Ecto neural progenitor cell (in vitro differentiated cells): ENCODE measurements at regions not wholly inside any gene's neighbourhood (a gene's known extent, or its start where the extent isn't known, plus 50 kb on each side); places are given as distances from the start of the nearest gene placed in this dataset.
"Not testable (repeated sequence)": the region's sequence is repeated elsewhere in the genome, so short reads cannot be mapped to it uniquely, and the experiment has no call there.

Experiments used
- DNase-seq: peaks from one replicate; pipeline ENCODE4 v3.0.0-alpha.2; 2018; ENCODE audit warnings: low spot score

DNA sequence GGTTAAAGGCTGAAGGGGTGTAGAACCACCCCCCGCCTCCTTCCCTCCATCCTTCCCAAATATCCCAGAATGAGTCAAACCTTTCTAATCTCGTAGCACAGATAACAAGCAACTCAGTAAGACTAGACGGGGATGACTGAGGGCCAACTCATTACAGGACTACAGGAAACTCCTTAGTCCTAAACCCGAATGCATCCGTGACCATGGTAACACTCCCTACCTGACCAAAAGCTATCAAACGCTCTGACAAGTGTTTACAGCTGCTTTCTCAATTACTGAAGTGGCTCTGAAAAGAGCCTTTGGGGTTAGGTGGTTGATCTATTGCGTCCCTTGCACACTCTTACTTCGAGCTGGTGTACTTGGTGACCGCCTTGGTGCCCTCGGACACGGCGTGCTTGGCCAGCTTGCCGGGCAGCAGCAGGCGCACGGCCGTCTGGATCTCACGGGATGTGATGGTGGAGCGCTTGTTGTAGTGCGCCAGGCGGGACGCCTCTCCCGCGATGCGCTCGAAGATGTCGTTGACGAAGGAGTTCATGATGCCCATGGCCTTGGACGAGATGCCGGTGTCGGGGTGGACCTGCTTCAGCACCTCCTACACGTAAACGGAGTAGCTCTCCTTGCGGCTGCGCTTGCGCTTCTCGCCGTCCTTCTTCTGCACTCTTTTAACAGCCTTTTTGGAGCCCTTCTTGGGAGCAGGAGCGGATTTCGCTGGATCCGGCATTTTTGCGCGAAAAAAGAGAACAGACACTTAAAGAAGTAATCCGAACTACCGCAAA, 67.4 kb downstream of the FAM72B start:
- not testable (repeated sequence) for DNase-seq

DNA sequence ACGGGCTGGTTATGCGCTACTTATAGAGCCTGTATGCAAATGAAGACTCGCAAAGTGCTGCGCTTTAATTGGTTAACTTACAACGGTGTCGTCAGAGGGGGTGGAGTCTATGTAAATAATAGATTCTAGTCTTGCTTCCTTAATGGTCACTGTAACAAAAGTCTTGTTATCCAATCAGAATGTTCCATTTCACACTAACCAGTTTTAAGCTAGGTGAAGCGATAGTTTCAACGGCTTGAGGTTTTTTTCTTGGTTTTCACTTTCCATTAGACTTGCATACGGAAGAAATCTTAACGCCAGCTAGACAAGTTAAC, 66.9 kb downstream of the FAM72B start:
- not testable (repeated sequence) for DNase-seq

DNA sequence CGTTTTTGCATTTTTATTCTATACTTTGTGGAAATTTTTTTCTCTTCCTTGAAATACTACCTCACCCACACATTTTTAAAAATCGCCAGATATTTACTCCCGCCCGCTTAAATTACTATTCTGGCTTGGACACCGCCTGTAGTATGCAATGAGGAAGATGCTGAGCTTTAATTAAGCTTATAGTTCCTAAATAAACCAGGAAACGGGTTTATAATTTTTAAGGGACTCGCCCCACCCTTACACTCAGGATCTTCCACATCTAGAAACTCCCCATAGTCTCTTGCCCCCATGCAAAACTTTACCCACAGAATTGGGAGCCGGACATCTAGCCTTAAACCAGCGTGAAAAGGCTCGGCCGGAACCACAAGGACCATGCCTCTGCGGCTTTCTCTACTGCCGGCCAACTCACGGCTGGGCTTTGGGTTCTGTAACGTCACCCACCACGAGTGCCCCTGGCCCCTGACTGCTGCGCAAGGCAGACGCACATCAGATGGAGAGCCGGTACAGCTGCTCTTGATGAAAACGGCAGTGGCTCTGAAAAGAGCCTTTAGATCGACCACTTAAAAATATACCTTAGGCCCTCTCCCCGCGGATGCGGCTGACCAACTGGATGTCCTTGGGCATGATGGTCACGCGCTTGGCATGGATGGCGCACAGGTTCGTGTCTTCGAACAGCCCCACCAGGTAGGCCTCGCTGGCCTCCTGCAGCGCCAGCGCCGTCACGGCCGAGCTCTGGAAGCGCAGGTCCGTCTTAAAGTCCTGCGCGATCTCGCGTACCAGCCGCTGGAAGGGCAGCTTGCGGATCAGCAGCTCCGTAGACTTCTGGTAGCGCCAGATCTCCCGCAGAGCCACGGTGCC, 66.3 kb downstream of the FAM72B start:
- not testable (repeated sequence) for DNase-seq
